ENCODE measurements at regions not wholly inside any gene's neighbourhood (a gene's known extent, or its start where the extent isn't known, plus 50 kb on each side); places are given as distances from the start of the nearest gene placed in this dataset.

DNA sequence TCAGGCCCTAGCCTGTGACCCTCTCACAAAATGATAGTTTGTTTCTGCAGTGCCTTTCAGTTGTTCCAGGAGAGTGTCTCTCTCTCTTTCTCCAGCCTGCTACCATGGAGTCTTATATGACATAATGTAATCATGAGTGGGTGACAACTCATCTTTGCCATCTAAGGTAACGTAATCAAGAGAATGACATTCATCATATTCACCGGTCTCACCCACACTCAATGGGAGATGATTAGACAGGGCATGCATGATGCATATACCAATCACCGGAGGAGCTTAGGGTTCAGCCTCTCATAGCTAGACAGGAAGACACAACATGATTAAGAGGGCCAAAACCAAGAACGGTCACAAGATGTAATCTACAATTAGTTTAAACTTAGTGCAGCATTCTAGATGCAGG is 97.1 kb upstream of the FAM9B start (continued):
- TF ChIP-seq CHD7 (IDR thresholded peaks at IDR 0.05; ENCODE audit: insufficient replicate concordance, low read length) (no peak), CTBP2 (IDR thresholded peaks at IDR 0.05; ENCODE audit: borderline replicate concordance, insufficient read depth, insufficient read length, low read length) (no peak), TBP (IDR thresholded peaks at IDR 0.05; ENCODE audit: low read depth, low read length) (no peak), SRF (IDR thresholded peaks at IDR 0.05; ENCODE audit: low read depth, low read length) (no peak), SIN3A (conservative IDR thresholded peaks at IDR 0.05 in 1 of 2, IDR thresholded peaks at IDR 0.05 in 1 of 2; ENCODE audit: low read depth in 1 of 2, low read length in 2 of 2) (no peak), SAP30 (IDR thresholded peaks at IDR 0.05; ENCODE audit: insufficient read depth, insufficient replicate concordance, low read length) (no peak), CBX5 (IDR thresholded peaks at IDR 0.05; ENCODE audit: low read depth, low read length) (no peak), RAD21 (IDR thresholded peaks at IDR 0.05 in 1 of 2, conservative IDR thresholded peaks at IDR 0.05 in 1 of 2; ENCODE audit: low read depth in 2 of 2, low read length in 2 of 2) (no peak), SUZ12 (IDR thresholded peaks at IDR 0.05; ENCODE audit: low read length) (no peak)
